ENCODE measurements at regions not wholly inside any gene's neighbourhood (a gene's known extent, or its start where the extent isn't known, plus 50 kb on each side); places are given as distances from the start of the nearest gene placed in this dataset.

DNA sequence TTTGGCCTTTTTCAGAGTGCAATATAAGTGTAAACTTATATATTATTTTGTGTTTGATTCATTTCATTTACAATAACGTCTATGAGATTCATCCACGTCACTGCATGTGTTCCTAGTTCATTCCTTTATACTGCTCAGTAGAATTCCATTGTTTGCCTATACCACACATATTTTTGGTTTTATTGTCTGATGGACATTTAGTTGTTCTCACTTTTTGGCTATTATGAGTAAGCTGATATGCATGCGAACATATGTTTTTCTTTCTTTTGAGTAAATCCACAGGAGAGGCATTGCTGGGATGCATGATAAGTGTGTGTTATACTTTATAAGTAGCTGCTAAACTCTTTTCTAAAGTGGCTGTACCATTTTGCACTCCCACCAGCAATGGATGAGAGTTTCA is 314.8 kb upstream of the HS6ST1 start:
- TF ChIP-seq, protein P1, sequence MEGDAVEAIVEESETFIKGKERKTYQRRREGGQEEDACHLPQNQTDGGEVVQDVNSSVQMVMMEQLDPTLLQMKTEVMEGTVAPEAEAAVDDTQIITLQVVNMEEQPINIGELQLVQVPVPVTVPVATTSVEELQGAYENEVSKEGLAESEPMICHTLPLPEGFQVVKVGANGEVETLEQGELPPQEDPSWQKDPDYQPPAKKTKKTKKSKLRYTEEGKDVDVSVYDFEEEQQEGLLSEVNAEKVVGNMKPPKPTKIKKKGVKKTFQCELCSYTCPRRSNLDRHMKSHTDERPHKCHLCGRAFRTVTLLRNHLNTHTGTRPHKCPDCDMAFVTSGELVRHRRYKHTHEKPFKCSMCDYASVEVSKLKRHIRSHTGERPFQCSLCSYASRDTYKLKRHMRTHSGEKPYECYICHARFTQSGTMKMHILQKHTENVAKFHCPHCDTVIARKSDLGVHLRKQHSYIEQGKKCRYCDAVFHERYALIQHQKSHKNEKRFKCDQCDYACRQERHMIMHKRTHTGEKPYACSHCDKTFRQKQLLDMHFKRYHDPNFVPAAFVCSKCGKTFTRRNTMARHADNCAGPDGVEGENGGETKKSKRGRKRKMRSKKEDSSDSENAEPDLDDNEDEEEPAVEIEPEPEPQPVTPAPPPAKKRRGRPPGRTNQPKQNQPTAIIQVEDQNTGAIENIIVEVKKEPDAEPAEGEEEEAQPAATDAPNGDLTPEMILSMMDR (IDR thresholded peaks at IDR 0.05; ENCODE audit: control insufficient read depth, extremely low read depth, insufficient read depth), result no peak
- no peak overlapping the region for H3K4me3 ChIP-seq (ENCODE audit: low read depth, low read length)
- DNase-seq (ENCODE audit: low read depth), result no peak

DNA sequence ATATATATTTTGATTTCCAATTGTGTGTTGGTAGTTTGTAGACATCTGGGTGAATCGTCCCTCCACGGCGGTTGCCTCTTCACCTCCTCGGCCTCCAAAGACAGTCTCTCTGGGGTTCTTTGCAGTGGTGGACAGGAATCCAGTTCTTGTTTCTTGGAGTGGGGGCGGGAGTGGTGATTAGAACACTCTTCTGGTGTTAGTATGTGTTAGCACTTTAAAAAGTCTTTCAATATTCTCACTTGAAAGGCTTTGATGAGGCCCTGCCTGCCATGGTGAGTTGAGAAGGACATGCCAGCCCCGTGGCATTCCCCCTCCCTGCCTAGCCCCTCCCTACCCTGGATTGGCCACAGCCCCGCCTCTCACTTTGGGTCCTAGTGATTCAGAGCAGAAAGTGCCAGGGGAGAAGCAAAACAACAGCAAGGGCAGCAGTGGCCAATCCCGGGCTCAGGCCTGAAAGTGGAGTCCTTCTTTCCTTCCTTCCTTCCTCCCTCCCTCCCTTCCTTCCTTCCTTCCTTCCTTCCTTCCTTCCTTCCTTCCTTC is 316.8 kb upstream of the HS6ST1 start:
- no peak for DNase-seq (ENCODE audit: low read depth)
- TF ChIP-seq, protein P1 (IDR thresholded peaks at IDR 0.05; ENCODE audit: control insufficient read depth, extremely low read depth, insufficient read depth), result no peak
- H3K4me3 ChIP-seq (ENCODE audit: low read depth, low read length), result no peak overlapping the region

DNA sequence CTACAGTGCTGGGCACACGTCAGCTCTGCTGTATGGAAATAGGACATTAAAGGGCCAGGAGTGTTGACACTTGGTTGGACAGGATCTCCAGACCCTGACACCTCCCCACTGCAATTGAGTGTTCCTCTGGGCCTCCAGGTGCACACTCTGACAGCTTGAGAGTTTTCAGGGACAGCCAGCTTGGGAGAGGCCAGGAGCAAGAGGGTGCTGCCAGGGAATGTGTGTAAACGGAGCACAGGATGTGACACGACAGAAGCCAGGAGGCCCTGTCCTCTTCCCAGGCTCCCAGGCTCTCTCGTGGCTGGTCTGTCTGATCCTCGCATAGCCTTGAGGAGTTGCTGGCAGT is 318.1 kb upstream of the HS6ST1 start:
- no peak overlapping the region for H3K4me3 ChIP-seq (ENCODE audit: low read depth, low read length)
- no peak for DNase-seq (ENCODE audit: low read depth)
- TF ChIP-seq, protein P1 (IDR thresholded peaks at IDR 0.05; ENCODE audit: control insufficient read depth, extremely low read depth, insufficient read depth), result no peak

DNA sequence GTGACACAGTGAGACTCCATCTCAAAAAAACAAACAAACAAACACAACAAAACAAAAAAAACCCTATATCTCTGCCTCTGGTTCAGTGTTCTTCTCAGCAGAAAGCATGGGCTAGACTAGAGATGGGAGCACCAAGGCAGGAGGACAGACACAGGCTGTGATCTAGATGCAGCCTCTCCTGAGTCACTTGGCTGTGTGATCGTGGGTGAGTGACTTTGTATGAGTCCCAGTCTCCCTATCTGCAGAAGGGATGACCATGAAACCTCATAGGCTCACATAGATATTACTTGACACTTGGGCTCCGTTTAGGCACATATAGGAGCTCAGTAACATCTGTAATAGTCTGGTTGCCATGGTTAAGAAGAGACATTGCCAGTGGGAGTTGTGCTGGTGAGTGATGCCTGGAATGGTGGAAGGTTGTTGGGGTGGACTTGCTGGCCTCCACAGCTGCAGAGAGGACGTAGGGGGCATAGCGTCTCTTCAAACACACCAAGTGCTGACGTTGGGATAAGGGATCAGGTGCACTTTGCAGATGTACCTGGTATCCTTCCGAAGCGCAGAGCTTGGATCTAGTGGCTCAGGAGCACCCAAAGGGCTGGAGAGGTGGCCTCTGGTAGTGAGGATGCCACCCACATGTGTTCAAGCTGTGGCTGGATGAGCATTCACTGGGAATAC is 318.9 kb upstream of the HS6ST1 start:
- DNase-seq (ENCODE audit: low read depth), result no peak
- no peak overlapping the region for H3K4me3 ChIP-seq (ENCODE audit: low read depth, low read length)
- TF ChIP-seq, protein P1 (IDR thresholded peaks at IDR 0.05; ENCODE audit: control insufficient read depth, extremely low read depth, insufficient read depth), result no peak

DNA sequence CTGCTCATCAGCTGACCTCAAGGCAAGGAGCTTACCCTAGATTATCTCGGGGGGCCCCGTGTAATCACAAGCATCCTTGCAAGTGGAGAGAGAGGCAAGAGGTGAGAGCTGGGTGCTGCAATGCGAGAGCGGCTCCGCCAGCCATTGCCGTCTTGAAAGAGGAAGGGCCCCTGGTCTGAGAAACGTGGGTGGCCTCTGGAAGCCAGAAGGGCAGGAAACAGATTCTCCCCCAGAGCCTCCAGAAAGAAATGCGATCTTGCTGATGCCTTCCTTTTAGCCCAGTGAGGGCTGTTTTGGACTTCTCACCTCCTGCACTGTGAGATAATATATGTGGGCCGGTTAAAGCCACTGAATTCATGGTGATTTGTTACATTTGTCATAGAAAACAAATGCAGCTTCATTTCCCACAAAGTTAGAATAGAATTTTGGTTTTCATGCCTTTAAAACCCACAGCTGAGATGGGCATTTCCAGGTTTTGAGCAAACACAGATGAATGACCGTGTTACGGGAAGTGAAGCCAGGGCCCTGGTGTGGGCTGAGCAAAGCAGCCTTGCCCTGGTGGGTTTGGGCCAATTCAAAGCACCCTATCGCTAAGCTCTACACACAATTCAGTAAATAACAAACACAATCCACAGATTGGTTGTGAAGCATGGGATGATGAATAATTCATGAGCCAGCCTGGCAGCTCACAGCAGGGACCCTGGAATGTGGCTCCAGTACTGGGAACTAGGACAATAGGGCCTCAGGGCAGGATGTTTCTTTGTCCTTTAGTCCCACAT is 319.9 kb upstream of the HS6ST1 start:
- H3K4me3 ChIP-seq (ENCODE audit: low read depth, low read length), result no peak overlapping the region
- TF ChIP-seq, protein P1 (IDR thresholded peaks at IDR 0.05; ENCODE audit: control insufficient read depth, extremely low read depth, insufficient read depth), result no peak
- DNase-seq (ENCODE audit: low read depth), result no peak

DNA sequence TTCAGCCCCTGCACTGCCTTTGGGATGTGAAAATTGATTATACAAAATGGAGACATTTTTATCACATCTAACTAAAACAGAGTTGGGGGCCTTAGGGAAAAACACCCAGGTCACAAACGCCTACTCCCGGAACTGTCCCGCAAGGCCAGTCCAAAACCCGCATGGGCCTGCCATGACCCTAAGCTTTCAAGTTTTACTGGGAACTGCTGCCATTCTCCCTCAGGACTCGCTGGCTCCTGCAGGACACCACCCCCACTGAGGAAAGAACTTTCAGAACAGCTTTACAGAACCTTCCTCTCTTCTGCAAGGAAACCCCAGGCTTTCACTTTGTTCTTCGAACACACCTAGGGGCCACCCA is 320.4 kb upstream of the HS6ST1 start:
- TF ChIP-seq, protein P1 (IDR thresholded peaks at IDR 0.05; ENCODE audit: control insufficient read depth, extremely low read depth, insufficient read depth), result no peak
- DNase-seq (ENCODE audit: low read depth), result no peak
- H3K4me3 ChIP-seq (ENCODE audit: low read depth, low read length), result no peak overlapping the region

Data from LNCaP clone FGC (cell line).